Right renal pelvis (tissue), 4 donors: ENCODE measurements at regions not wholly inside any gene's neighbourhood (a gene's known extent, or its start where the extent isn't known, plus 50 kb on each side); places are given as distances from the start of the nearest gene placed in this dataset.

ENCODE experiments used
- DNase-seq, 4 donors: peaks; one replicate each; pipeline ENCODE4 v3.0.0-alpha.2; 2013; ENCODE audit warnings: low read depth in 4 of 4, low spot score in 3 of 4, missing footprints in 1 of 4

DNA sequence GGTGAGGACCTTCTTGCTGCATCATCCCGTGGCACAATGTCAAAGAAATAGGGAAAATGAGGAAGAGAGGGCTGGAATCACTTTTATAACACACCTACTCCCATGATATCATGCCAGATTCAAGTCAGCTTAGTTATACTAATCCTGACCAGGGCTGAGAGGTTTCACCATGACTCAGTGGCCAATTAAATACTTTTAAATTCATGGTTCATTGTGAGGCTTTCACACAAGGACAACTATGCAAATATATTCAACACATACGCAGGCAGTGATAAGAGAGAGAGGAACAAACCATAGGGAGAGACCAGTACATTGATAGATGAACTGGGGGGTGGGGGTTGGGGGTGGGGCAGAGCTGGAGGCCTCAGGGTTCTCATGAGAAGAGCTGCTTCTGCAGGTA lies 313.1 kb downstream of the LRFN2 start:
- no peak for DNase-seq

DNA sequence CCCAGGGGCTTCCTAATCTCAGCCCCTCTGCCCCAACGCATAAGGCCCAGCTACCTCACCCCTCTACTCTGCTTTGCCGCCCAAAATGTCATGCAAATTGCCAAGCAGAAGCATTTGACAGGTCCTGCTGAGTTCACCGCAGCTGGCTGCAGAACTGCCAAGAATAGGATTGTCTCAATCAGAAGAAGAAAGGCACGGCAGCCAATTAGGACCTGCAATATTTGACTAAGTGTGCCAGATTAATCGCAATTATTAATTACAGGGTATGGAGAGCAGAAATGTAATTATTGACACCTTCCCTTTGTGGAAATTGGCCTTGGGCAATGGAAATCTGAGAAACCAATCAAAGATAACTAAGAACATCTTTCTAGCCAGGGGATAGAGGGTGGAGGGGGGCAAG lies 318.6 kb downstream of the LRFN2 start:
- no peak for DNase-seq

DNA sequence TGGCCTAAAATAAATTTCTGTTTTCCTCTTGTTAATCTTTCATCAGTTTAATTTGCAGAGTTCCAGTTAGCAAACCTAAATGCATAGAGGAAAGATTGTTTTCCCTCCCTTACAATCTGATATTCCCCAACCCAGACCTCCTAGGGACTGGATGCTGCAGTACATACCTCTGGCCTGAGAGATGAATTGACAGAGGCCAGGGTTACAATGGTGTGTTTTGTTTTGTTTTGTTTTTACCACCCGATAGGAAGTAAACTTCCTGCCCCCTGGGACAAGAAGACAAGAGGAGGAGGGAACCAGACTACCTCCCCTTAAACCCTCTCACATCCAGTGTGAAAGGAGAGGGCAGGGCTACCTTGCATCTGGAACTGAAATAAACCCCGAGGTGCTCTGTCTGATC lies 319.0 kb downstream of the LRFN2 start:
- DNase-seq, result no peak

DNA sequence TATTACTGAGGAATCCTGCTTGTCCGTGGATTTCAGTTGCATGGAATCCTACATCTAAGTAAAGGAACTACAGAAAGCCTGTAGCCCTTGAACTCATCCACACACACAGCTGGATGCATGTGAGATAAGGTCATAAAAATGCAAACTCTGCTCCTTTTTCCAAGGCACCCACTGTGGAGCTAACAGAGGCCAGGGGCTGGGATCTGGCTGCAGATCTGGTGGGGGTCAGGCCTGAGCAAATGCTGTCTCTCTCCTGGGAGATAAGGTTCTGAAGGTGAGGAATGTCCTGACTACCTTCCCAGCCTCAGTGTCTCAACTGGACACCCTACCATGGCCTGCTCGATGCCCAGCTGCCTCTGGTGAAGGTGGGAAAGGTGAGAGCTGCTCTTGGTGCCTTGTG lies 321.5 kb downstream of the LRFN2 start:
- DNase-seq, result no peak

DNA sequence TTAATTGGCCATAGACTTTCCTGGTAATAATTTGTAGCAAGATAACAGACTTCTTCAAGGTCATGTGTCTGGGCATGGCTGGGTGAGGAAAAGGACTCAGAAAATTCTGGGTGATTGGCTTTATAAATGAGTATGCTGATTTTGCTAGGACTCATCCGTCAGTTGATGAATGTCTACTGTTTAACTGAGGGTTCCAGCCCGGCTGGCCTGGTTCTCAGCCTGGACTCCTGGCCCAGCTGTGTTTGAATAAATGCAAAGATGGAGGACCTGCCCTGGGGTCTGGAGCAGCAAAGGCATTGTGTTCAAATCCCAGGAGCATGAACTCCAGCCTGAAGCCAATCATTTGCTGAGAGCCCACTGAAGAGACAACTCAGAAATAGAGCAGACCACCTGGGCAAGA lies 323.2 kb downstream of the LRFN2 start:
- no peak for DNase-seq

DNA sequence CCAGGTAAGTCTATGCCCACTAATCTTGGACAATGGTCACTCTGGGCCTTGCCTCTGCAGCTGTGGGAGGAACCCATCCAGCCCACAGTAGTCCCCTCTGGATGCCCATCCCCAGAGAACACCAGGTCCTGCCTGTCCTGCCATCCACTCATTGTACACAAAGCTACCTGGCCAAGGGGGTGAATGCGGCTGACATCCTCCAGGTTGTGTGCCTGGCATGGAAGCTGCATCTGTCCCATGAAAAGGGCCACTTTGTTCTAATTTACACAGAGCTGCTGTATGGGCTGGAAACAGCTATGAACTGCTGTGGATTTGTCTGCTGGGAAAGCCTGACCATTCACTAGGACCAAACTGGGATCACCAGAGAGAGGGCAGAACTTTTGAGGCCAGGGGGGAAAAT lies 324.8 kb downstream of the LRFN2 start:
- DNase-seq, result no peak

DNA sequence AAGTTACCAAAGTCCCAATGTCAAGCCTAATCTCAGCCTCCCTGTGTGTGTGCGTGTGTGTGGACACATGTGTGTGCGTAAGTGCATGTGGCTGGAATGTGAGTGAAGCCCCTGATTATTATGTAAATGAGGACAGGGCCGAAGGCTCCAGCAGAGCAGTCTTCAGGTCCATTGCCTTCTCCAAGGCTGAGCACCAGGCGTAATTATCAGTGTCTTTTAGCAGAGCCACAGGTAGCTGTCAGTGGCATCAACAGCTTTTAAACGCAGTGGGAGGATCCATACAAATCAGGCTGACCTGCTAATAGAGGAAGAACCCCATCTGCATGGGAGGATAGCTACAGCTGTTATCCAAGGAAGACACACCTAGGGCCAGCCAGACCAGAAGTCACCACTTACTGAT lies 324.3 kb upstream of the MOCS1 start:
- no peak for DNase-seq

DNA sequence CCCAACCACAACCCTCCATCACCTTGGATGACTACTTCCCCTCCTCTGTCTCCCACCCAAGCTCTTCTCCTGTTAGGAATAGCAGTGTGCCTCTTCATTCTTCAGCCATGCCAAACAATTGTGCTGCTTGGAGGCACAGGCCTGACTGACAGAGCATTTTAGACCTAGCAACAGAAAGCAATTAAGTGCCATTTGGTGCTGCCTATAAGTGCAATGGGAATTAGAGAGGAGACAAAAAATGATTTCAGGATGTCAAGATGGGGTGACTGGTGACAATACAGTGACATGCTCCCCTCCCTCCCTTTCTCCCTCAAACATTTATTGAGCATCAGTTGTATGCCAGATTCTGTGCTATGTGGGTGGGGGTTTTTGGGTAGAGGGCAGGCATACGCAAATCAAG lies 322.6 kb upstream of the MOCS1 start:
- no peak for DNase-seq

DNA sequence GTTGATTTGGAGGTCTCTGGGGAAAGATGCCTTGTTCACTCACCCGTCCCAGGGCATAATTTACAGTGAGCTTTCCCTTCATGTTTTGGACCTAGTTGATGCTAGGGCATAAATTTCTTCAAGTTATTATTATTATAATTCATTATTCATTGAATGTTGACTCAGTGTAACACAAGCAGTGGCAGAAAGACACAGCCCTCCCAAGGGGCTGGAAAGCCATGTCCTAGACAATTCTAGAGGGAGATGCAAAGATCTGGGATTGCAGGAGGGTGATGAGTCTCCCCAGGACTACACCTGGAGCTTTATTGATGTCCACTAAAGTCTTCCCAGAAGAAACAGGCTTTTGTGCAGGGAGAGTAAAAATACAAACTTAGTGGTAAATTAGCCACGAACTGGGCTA lies 322.0 kb upstream of the MOCS1 start:
- DNase-seq, result no peak

DNA sequence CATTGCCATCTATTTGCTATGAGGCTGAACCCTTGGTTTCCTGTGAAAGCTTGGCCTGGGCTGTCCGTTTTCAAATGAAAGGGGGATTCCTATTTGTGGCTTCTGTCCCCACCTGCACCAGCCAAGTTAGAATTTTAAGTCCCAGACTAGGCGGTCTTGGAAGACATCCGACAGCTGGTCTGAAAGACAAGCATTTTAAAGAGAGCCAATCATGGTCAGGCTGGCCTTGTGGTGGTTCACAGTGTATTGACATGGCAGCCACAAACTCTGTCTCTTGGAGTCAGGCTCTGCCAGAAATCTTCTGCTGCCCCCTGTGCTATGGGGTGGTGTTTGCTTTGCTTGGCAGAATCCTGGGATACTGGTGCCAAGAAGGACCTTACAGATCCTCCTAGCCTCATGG lies 319.2 kb upstream of the MOCS1 start:
- DNase-seq, result no peak

DNA sequence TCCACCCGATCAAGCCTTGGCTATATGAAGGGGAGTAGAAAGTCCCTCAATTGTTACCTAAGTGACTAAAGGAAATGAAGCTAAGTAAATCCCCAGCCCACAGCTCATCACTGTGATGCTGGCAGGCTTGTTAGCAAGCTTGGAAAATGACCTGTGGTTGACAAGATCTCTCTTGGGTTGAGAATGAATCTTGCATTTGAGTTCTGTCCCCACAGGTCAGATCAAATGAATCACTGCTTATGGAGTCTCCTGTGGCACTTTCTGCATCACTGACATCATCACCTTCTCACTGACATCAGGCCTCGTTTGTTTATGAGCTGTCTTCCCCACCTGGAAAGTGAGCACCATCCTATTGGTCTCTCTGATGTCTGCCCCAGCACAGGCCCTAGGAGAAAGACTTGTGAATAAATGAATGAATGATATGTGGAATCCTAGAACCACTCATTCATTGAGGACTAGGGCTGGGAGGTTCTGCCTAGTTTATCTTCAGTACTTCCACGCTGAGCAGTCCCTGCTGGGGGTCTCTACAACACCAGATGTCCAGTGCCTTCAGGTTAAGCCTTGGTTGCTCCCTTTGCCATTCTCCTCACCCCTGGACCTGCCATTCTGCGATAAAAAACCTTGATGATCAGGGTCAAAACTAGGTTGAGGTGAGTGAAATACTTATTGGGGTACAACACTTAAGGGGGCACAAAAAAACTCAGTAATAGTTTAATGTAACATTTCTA lies 318.4 kb upstream of the MOCS1 start:
- DNase-seq, result no peak

DNA sequence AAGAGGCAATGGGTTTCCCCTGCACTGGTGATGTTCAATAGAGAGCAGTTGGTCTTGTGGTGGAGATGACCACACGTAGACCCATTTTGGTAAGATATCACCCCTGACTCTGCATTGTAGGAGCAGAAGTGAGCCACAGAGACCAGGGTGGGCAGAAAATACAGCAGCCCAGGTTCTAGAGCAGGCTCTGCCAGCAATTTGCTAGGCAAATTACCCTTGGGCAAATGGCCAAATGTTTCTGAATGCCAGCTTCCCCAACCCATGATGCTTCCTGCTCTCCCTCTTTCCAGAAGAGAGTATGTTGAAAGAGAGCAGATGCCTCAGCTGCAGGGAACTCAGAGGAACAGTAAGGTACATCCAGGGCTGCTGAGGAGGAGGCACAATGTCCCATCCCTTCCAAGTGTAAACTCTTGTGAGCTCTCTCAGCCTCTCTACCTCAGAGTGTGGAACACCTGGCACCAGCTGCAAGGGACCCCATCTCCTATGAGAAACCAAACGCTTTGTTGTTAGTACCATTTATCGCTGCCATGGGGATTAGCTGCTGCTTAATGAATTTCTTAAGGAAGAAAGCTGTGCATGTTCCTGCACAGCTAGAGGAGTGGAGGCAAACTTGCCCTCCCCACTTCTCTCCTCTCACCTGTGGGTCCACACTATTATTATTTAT lies 317.5 kb upstream of the MOCS1 start:
- peak in 2 of 4 donors; percentile 3 to 12 for DNase-seq

DNA sequence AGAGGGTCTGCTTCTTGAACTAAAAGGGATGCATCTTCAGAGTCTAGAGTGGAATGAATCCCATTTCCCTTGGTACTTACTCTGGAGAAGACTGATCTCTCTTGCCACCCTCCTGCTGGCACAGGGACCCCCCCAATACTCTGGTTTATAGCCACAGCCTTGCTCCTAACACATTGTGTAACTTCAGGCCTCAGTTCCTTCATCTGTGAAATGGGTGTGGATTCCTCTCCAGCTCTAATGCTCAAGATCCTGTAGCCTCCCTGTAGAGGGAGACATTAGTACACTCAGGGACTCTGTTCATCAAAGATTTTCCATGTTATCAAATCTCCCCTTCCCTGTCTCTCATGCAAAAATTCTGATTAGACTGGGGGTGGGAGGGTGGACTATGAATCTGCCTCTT lies 315.7 kb upstream of the MOCS1 start:
- no peak for DNase-seq

DNA sequence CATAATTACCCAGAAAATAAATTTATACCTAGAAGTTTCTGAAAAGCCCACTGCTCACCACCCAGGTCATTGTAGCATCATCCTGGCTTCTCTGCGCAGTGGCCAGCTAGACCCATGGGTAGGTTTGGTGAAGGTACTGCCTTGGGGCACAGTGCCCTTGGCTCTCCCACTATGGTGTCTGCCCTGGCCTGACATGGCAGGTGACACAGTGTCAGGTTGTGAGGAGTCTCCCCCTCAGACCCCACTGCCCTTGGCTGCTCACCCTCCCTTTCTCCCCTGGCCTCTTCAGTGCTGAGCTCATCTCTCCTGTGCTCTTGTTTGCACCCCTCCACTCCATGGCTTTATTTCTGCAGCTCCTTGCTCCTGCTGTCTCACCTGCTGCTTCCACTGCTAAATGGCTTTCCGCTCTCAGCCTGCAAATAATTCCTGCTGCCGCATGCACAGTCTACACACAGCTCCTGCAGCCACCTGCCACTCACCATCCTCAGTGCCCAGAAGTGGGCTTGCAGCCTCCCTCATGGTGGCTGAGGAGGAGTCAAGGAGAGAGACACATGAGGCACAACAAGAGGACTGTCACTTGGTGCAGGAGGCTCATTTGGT lies 313.4 kb upstream of the MOCS1 start:
- DNase-seq, result no peak

DNA sequence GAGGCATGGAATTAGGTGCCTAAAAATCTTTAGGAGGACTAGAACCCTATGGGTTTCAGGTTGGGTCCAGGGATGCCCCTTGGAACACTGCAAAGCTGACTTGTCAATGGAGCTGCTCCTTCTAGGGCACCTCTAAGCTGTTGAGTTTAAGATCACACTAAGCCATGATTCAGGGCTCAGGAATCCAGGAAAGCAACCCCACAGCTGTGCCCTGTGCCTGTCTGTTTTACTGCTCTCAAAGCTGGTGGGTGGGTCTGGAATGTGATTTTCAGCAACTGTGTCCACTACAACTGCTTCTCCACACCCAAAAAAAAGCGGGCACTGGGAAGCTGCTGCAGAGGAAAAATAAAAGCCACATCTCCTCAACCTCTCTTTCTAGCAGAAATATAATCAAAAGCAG lies 310.4 kb upstream of the MOCS1 start:
- no peak for DNase-seq

DNA sequence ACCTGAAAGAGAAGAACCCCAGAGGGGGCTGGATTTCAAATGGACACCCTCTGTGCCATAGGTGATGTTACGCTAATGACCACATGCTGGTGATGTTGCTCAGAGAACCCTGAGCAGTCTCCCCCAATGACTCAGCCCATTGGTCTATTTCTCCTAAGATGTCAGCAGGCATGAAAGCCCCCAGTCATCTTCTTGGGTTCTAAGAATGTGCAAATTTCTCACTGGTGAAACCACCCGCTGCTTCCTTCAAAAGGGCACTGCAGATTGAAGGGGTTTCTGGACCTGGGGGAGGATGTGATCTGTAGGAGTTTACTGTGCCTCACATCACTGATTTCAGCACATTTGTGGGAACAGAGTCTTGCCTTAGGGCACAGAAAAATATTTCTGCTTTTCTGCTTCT lies 298.4 kb upstream of the MOCS1 start:
- DNase-seq, result no peak

DNA sequence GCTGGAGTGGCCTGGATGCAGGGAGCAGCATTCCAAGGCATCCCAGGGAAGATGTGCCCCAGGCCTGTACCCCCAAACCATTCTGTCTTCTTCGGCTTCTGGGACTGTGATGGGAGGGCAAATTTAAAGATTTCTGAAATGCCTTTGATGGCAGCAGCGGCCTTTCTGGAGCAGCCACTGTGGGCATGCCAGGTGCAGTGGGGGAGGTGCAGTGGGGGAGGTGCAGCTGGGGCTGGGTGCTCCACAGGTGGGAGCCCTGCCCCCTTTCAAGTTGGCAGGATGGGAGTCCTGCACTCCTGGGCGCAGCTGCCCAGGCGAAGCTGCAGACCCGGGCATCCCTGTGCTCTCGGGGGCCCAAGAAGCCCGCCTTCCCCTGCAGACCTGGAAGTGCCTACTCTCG lies 293.5 kb upstream of the MOCS1 start:
- no peak for DNase-seq

DNA sequence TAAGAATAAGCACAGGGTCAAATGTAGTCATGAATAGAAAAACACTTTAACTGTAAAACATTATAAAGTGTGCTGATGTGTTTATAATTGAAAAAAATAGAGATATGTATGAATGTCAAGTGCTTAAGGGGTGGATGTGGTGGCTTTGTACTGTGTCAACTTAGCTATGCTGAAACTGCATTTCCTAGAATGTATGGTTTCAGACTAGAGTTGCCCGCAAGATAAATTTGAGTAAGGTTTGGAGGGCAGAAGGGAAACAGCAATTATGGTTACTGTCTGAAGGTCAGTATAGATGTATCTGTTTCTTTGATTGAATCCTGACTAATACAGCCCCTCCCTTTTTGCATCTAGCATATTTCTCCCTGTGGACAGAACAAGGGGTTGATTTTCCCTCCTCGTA lies 288.1 kb upstream of the MOCS1 start:
- DNase-seq, result no peak

DNA sequence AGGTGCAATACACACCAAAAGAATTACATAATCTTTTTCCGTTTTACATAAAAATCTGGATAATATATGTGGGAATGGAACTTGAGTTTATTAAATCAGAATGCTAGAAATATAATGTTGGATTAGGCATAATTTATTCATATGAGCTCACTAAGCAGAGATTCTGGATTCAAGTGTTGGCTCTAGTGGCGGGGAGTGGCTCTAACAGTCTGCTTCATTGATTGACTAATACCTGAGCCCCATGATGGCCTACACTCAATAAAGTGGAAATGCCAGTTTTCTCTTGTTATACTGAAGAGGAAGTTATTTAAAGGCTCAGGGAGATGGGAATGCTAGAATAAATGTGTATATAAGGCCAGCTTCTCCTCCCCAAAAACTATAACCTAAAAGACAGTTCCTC lies 285.5 kb upstream of the MOCS1 start:
- DNase-seq, result no peak

DNA sequence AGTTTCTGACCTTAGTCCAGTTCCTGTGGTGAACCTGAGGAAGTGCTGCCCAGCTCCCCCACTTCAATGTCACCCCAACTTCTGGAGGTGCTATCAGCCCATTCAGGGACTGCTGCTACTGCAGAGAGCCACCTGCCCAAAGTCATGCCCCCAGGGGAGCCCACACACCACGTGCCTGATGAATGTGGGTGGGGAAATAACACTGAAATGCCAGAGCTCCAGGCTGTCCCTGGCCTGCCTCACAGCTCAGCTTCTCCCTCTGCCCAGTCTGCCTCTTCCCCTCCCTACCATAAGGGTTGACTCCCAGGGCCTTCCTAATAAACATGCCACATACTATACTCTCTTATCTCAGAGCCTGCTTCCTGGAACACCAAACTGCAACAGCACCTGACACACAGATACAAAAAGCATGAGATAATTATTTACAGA lies 276.4 kb upstream of the MOCS1 start:
- no peak for DNase-seq

DNA sequence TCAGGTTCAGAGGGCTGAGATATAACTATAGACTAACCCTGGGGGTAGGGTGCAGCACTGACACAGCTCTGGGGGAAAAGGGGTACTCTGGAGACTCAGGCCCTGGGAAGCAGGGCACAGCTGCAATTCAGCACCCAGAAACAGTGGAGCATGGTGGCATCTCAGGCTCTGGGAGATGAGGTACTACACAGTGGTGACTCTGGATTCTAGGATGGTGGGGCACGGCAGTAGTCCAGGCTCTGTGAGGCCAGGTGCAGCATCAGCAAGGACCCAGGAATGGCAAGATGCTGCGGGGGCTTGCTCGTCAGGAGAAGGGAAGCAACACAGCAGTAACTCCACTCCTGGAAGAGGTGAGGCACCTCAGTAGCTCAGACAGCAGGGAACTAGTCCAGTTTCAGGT lies 271.5 kb upstream of the MOCS1 start:
- DNase-seq, result no peak

DNA sequence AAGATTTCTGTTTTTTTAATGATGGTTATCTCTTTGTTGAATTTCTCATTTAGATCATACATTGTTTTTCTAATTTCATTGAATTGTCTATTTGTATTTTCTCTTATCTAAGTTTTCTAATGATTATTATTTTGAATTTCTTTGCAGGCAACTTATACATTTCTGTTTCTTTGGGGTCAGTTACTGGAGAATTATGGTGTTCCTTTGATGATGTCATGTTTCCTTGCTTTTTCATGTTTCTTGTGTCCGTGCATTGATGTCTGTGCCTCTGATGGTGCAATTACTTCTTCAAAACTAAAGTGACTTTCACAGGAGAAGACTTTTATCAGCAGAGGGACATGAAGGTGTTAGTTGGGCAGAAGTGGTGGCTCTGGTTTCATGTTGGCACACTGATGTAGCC lies 270.7 kb upstream of the MOCS1 start:
- no peak for DNase-seq
